Omental fat pad (tissue), 3 donors: ENCODE measurements at regions not wholly inside any gene's neighbourhood (a gene's known extent, or its start where the extent isn't known, plus 50 kb on each side); places are given as distances from the start of the nearest gene placed in this dataset.
A peak's percentile ranks its signal among the peaks of the same experiment; 100 is the strongest.

ENCODE experiments used
- ATAC-seq: fragments of 150-250 bp; one replicate; pipeline ENCODE4 v1.9.1; 2016; ENCODE audit warnings: mild to moderate bottlenecking, moderate library complexity; ENCODE audit not compliant: low FRiP score
- DNase-seq: peaks from one replicate; pipeline ENCODE4 v3.0.0-alpha.2; 2019; ENCODE audit warnings: low spot score
- TF ChIP-seq, protein P1 (sequence below), 3 donors: fragments of 450-650 bp; IDR thresholded peaks; one replicate each; pipeline ENCODE4 v1.5.1; 2016 to 2017; ENCODE audit warnings: antibody characterized with exemption in 3 of 3, mild to moderate bottlenecking in 3 of 3, moderate library complexity in 2 of 3

GRCh38 chr19:31223740-31224534 is 125.3 kb downstream of the TSHZ3 start:
- ATAC-seq (peak; percentile 19), DNase-seq (no peak)
- TF ChIP-seq, protein P1, sequence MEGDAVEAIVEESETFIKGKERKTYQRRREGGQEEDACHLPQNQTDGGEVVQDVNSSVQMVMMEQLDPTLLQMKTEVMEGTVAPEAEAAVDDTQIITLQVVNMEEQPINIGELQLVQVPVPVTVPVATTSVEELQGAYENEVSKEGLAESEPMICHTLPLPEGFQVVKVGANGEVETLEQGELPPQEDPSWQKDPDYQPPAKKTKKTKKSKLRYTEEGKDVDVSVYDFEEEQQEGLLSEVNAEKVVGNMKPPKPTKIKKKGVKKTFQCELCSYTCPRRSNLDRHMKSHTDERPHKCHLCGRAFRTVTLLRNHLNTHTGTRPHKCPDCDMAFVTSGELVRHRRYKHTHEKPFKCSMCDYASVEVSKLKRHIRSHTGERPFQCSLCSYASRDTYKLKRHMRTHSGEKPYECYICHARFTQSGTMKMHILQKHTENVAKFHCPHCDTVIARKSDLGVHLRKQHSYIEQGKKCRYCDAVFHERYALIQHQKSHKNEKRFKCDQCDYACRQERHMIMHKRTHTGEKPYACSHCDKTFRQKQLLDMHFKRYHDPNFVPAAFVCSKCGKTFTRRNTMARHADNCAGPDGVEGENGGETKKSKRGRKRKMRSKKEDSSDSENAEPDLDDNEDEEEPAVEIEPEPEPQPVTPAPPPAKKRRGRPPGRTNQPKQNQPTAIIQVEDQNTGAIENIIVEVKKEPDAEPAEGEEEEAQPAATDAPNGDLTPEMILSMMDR (IDR thresholded peaks at IDR 0.05), result no peak

- ATAC-seq, result no peak
Observed at GRCh38 chr19:31220540-31220939, 128.7 kb downstream of the TSHZ3 start.

DNA sequence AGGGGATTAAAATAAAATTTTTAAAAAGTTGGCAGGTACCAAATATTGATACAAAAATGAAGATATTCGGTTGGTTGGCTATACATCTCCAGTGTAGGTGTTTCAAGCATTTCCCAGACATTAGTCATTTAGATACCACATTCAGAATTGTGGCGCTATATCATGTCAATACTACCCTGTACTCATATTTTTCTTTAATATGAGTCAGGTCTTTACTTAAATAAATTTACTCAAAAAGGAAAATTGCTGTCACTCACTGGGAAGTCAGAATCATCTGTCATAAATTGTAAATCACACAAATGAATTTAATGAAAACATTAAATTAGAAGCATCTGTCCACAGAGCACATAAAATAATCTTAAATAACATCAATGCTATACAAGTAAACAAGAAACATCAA is 134.2 kb downstream of the TSHZ3 start:
- TF ChIP-seq, protein P1 (IDR thresholded peaks at IDR 0.05), result no peak
- DNase-seq (no peak), ATAC-seq (no peak)

More at GRCh38 chr19:31220540-31220939, 128.7 kb downstream of the TSHZ3 start:
- DNase-seq, result no peak
- TF ChIP-seq, protein P1 (IDR thresholded peaks at IDR 0.05), result no peak

DNA sequence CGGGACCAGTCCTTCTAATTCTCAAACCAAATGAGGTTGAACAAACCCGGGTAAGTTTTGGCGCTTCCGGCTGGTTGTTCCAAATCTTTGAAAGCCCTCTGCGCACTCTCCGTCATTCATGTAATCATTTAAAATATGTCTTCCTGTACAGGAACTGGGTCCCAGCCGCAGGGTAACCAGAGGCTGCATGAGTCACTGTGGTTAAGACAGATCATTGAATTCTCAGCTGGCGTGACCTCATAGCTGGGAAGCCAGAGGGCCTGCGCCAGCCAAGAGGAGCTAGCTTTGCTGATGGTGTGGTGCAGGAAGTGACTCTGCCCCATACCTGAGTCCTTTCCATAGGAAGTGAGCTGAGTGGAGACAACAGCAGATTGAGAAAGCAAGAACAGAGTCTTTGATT is 135.2 kb downstream of the TSHZ3 start:
- DNase-seq (no peak), ATAC-seq (peak; percentile 72)

DNA sequence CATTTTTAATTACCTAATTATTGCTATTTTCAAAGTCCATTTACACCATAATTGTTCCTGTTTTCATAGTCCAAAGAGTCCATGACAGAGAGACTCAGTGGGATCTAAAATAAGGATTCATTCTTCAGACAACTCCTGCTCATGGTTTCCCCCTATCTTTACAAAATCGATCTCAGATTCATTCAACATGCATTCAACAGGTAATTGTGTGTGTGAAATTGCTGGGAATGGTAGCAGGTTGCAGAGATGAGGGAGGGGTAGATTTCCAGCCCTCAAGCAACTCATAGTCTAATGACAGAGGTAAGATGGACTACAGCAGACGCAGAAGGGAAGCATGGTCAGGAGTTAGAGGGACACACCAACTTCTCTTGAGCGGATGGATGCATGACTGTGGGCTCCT is 138.1 kb downstream of the TSHZ3 start:
- TF ChIP-seq, protein P1 (IDR thresholded peaks at IDR 0.05), result no peak
- ATAC-seq (no peak), DNase-seq (no peak)

More for the DNA sequence above, 135.2 kb downstream of the TSHZ3 start:
- TF ChIP-seq, protein P1 (IDR thresholded peaks at IDR 0.05), result no peak

DNA sequence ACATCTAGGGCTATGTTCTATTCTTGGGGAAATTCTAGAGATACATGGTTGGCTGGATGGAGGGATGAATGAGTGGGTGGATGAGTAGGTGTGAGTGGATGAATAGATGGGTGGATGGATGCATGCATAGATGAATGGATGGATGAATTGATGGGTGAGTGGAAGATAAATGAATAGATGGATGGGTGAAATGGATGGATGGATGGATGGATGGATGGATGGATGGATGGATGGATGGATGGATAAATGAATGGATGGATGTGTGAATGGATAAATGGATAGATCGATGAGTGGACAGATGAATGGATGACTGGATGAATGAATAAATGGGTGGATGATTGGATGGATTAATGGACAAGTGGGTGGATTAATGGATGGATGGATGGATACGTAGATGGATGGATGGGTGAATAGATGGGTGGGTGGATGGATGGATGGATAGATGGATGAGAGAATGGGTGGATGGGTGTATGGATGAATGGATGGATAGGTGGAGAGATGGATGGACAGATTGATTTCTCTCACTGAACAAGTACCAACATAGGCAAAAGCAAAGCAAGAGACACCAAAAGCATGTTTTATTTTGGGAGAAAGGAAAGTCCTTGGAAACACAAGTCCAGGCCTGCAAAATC is 143.2 kb downstream of the TSHZ3 start:
- no peak for ATAC-seq
- TF ChIP-seq, protein P1 (IDR thresholded peaks at IDR 0.05), result no peak
- DNase-seq, result no peak

DNA sequence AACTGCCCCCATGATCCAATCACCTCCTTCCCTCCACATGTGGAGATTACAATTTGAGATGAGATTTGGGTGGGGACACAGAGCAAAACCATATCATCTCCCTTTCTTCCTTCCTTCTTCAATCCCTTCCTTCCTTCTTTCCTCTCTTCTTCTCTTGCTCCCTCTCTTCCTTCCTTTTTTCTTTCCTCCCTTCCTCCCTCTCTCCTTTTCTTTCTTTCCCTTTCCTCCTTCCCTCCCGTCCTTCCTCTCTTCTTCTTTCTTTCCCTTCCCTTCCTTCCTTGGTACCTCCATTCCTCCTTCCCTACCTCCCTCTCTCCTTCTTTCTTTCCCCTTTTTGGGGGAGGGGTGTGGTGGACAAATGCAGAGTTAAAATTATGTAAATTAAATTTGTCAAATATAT is 145.1 kb downstream of the TSHZ3 start:
- TF ChIP-seq, protein P1 (IDR thresholded peaks at IDR 0.05), result no peak
- no peak for ATAC-seq
- no peak for DNase-seq
